HG03039 (cell line): ENCODE measurements at regions not wholly inside any gene's neighbourhood (a gene's known extent, or its start where the extent isn't known, plus 50 kb on each side); places are given as distances from the start of the nearest gene placed in this dataset.
"Not testable (repeated sequence)": the region's sequence is repeated elsewhere in the genome, so short reads cannot be mapped to it uniquely, and the experiment has no call there.

ENCODE experiments used
- ATAC-seq: cut with Tn5 transposase; IDR thresholded peaks from one replicate; pipeline ENCODE4 v1.9.1; 2021; ENCODE audit warnings: mild to moderate bottlenecking, moderate library complexity; ENCODE audit not compliant: unreplicated experiment

DNA sequence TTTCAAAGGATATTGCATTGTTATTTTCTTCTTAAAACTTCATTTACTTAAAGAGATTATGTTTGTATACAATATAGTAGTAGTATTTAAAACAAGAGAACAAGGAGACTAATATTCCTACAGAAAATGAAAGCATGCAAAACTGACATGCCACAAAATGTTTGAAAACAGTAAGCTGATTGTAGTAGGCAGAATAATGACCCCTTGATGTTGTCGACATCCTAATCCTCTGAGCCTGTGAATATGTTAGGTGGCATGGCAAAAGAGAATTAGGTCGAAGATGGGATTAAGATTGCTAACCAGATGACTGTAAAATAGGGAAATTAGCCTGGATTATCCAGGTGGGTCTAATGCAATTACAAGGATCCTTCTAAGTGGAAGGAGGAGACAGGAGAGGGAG is 522.2 kb upstream of the NR3C2 start:
- ATAC-seq = no peak

DNA sequence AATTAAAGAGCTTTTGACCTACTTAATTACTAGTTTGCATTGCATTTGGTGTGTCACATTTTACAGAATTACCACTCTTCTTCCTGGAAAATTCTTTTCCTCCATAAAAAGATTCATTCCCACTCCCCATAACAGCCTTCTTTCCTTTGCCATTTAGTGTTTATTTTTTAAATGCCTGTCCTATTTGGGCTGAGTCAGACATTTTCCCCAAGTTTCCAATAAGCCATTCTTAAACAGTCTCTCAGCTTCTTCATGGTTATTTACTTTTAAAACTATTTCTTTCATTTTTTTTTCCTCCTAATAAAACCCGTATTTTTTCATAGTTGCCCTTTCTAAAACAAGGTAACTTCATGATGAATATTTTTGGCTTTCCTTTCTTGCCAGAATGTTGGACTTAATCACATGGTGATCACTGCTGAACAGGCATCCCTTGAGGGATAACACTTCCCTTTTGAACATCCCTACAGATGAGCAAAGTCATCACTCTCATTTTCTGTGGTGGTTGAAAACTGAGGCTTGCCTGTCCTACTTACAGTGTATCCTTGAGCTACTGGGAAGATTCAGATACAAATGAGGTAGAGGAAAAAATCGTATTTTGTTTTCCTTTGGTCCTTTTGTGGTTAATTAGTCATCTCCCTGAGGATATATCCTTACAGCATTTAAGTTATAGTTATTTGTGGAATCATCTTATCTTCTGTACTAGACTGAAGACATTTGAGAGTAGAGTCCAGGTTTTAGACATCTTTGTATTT is 520.5 kb upstream of the NR3C2 start:
- ATAC-seq = no peak

DNA sequence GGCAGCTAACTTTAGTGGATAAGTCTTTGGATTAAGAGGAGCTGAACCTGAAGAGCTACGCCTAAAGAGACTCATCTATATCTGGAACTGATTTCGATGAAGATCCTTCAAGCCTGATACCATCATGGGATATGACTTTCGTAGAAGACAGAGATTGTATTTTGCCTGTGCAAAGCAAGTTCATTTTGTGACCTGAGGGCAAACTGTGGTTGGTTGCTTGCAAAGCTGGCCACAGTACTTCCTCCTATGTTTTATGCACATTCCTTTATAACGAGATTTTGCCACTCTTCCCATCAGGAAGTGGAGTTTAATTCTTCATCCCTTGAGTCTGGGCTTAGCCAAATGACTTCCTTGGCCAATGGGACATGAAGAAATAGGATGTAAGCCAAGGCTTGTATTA is 519.3 kb upstream of the NR3C2 start:
- ATAC-seq = no peak

DNA sequence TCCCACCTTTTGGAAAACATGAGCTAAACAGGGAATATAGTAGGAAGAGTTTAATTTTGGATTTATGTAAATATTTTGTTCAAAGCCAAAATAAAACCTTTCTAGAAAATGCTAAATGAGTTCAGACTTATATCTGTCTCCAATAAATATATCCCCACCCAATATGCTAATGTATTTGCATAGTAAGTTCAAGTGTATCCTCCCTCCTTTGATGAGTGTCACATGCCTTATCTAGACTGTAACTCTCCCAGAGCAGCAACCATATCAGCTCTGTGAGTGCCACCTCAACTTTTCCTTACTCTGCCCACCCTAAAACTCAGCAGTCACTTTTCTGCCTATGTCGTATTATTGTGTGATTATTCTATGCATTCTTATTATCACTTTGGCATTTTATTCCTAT is 516.1 kb upstream of the NR3C2 start:
- ATAC-seq = no peak

DNA sequence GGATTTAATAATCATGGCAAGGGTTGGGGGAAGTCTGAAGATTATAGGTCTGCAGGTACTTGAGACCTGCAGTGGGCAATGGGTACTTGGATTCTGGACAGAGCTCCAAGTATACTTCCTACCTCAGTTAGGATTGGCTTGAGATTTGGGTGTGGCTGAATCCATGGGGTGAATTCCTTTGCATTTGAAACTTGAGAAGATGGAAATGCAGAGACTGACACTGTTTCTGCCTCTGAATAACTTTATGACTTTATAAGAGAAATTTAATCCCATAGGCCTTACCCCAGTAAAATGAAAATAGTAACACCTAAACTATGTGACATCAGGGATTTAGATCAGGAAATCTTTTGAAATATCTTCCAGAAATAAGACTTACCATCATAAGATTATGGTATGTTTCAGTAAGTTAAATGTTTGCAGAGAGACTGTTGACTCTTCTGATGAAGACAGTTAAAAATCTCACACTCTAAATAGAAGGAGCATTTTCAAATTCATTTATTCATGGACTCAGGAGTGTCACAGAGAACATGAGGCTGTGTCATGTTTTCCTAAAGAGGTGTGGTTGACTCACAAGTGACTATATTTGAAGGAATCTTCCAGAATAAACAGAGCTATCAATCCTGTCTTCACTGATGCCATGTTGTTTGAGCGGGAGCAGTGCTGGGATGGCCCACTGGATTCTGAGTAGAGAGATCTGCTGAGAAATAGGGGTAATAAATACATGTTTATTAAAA is 513.5 kb upstream of the NR3C2 start:
- ATAC-seq = no peak

DNA sequence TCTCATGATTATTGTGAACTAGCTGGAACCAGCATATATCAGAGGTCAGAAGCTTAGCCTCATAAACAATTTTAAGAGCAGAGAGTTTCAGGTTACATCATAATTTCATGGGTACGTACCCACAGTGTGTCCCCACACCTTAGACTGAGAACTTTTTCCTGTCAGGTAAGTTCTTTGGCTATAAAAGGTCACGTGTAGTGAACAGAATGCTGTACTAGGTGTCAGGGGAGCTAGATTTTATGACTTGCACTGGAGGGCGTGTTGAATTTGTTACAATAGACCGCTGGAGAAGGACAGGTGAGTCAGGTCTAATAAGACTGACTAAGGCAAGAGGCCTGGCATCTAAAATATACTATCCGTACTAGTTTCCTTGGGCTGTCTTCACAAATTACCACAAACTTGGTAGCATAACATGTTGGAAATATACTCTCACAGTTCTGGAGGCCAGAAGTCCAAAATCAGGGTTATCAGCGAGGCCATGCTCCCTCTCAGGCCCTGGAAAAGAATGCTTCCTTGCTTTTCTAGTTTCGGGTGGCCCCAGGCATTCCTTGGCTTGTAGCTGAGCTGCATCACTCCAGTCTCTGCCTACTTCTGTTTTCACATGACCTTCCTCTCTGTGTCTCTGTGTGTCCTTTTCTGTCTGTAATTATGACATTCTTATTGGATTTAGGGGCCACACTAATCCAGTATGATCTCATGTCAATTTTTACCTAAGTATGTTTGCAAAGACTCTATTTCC is 512.0 kb upstream of the NR3C2 start:
- ATAC-seq = no peak

DNA sequence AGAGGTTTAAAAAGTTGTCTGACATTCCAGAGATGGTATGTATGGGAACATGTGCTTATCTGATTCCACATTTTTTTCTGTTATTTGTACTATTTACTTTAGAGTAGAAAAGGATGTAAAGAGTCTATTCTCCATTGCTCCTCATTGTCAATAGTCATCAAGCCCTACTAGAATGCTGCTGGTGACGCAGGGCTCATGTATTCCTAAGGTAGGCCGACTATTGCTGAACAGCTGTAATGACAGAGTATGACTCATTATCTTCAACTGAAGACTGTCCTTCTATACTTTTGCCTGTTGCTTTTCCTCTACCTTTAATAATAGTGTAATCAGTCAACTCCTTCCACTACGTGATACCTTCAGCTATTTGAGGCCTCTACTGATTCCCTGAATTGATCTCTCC is 509.1 kb upstream of the NR3C2 start:
- no peak for ATAC-seq

DNA sequence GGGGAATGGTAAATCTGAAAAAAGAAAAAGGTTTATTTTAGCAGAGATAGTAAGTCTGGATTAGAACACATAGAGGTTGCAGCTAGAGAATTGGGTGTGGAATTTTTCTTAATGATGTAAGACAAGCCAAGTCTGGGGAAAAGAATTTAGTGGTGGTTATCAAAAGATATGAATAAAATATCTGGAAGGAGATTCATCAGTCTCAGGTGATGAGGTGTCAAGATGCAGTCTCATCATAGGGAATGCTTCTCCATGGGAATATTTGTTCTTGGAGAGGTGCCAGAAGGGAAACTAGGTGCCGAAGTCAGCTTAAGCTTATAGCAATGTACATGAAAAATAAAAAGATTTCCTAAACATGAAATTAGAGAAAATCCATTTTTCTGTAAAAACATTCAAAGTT is 504.1 kb upstream of the NR3C2 start:
- no peak for ATAC-seq

DNA sequence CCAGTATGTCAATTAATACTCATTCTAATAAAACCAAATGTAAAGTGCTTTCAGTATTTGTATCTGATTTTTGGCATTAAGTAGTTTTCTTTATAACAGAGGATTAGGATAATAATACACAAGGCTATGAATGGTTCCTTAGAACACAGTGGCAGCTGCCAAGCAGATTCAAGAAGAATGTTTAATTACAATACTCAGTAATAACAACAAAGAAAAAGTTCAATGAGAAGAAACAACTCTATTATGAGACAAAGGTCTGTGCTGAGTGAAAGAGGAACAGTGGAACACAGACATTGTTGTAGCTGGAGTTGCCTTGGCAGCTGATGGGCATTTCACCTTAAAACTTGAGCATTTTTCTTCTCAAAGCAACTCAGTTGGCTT is 502.6 kb upstream of the NR3C2 start:
- ATAC-seq = no peak

DNA sequence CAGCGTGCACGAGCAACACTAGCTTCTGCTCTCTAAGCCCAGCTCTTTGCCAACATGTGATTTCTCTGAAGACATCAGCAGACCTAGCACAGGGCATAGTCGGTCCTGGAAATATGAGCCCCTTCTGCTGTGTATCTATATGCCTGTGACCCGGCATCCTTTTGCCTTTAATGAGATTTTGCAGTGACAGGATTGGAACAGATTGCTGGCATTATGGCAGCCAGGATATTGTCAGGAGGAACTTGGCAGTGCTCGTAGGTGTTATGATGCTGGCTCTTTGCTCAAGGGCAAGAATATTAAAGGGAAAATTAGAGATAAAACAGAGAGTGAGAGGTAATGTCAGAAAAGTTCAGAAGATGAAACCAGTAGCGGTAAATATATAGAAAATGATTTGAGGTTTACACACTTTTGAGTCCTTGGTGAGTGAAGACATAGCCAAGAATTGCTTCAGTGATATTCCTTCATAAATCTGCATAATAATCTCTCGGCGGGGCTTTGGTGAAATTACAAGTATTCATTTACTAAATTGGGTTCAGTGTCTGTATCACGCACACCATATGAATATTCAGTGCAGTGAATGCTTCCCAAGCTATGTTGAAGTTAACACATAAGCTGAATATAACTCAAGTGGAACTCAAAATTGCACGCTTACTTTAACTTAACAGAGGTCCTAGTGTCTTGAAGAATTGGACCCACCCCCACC is 502.1 kb upstream of the NR3C2 start:
- no peak for ATAC-seq

DNA sequence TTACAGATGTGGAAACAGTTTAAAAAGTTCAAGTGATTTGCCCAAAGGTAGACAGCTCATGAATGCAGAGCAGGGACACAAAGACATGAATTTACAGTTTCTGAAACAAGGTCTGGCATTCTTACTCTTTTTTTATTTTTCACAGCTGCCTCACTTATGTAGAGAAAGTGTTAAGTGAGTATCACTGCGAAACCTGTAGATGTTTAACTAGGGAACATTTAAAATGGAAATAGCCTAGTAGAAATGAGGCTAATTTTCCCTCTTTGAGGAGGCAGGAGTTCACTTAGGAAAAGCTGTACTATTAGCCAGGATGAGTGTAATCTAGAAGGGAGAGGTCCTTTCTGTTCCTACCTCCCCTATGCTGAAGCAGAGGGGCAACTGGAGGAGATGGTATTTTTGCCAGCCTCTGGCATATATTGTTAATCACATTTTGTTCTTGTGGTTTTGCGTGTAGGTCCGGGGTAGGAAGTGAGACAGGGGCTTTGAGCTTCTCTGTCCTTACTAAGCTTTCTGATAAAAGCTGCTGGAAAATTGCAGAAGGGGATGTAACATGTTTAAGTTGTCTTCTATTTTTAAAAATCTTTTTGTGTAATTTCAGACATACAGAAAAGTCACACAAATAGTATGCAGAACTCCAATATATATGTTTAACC is 492.8 kb upstream of the NR3C2 start:
- no peak for ATAC-seq

DNA sequence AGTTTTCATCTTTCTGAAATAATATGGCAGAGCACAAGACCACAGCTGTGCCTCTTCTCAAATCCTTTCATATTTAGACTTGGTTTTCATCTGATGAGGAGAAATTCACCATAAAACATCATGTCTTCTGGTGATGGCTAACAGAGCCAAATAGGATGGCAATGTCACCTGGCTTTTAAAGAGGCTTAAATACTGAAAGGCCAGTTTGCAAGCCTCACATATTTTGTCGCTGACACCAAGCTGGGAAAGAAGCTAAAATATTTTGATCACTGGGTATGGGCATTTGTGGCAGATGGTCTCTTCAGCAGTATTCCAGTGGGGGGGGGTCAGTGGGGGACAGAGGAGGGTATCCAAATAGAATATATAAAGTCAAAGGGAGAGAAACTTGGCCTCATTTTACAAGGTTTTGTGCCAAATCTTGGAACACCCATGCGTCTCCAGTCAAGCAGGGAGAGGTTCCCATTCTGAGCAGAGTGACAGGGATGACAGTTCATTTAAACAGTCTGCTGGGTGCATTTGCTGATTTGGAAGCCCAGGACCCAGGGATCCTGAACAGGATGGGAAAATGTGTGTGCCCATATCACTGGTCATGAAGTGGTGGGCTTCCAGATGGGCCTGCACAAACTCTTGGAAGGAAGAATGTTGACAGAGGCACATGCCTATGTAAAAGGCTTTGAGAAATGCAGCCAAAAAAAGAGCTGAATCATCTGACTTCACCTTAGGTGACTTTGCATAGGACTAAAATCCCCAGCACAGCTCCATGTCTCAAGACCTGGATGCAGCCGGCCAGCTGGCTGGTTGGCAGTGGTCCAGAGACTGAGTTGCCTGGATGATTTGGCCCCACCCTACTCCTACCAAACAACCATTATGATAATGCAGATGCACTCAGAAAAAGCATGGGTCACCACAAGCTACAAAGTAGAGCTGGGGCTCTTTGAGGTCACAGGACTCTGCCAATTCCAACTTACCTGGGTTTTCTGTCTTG is 484.4 kb upstream of the NR3C2 start:
- ATAC-seq = no peak

DNA sequence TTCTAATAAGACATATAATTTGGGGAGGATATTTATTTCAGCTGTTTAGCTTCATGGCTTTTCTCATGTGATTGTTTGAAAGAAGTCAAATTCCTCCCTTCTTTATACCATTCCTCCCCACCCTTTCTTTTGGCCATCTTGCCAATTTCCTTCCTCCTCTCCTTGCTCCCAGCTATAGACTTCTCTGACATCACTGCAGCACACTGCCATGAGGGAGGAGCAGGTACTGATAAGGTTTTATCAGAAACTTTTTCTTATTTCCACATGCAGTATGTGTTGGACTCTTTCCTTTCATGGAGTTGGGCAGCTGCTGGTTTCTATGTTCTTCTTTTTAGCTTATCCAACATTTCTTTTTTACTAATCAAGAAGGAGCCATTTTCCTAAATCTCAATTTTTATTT is 481.7 kb upstream of the NR3C2 start:
- ATAC-seq = no peak

DNA sequence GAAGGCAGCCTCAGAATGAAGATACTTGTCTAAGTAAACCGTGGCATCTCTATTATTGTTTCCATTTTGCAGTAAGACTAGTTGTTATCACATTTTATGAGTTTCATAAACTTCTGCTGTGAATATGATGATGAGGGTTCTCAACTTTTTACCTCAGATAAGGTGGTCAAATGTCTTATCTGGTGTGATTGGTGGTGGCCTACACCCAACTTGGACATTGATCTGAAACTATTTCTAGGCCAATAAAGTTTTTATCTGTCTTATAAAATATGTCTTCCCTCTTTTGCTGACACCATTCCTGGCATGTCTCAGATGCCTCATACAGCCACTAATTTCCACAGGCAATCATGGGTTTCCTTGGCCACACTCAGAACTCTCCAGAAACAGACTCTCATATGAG is 480.3 kb upstream of the NR3C2 start:
- ATAC-seq = no peak

DNA sequence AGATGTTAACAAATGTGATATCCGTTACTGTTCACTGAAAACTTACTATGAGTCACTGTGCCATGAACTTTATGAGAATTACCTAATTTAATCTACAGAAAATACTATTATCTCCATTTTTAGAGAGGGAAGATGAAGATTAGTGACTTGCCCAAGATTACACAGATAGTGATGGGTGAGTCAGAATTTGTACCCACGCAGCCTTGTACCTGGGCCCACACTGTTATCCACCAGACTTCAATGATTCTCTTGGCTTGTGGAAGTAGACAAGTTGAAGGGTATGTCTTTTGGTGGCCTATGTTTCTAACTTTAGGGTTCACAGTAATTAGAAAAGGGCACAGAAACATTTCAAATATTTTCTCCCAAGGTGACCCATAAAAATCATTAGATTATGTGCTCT is 472.5 kb upstream of the NR3C2 start:
- ATAC-seq = no peak

DNA sequence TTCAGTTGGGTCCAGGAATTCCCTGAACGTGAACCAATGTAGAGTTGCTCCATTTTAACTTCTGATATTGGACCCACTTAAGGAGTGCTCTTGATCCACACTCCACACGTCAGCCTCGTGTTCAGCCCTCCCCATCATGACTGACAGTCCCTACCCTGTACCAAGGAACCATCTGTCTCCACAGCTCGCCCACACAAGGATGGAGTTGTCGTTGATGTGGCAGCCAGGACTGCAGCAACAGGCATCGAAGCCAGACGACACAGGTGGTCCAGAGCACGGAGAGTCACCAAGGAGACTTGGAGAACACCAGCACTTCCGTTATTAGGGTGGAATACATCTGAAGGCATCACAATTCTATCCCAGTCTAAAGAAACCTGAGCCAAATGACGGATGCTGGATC is 472.1 kb upstream of the NR3C2 start:
- no peak for ATAC-seq

DNA sequence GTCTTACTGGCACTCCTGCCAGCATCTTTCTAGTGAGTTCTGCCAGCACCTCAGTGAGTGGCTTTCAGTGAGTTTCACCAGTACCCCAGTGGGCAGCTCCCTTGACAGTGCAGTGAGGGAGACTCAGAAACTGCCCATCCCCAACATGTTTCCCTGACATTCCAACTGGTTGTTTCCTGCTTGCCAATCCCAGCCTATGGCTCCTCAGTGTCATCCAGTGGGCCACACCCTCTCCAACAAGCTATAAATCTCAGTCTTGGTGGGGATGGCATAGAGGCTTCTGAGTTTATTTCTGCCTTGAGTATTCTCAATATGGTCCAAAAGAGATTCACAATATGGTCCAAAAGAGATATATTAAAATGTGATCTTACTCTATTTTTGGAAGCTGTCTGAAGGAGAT is 461.2 kb upstream of the NR3C2 start:
- ATAC-seq = no peak

DNA sequence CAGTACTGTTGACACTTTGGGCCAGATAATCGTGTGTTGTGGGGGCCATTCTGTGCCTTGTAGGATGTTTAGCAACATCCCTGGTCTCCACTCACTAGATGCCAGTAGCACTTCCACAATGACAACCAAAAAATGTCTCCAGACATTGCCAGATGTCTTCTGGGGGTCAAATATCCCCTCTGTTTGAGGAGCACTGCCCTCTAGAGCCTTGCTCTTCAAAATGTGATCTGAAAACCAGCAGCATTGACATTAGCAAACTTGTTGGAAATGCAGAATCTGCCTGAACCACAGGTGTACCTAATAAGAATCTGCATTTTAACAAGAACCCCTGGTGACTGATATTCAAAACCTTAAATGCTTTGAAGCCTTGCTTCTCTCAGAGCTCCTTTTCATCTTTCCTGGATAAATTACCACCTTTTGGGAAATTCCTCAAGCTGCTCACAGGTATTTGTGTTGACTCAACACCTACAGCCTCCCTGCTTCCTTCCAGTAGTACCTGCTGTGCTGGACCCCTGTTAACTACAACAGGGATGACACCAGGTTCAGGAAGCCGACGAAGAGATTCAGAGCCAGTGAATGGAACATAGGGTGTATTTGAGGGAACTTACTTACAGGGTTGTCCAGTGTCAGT is 459.0 kb upstream of the NR3C2 start:
- no peak for ATAC-seq

DNA sequence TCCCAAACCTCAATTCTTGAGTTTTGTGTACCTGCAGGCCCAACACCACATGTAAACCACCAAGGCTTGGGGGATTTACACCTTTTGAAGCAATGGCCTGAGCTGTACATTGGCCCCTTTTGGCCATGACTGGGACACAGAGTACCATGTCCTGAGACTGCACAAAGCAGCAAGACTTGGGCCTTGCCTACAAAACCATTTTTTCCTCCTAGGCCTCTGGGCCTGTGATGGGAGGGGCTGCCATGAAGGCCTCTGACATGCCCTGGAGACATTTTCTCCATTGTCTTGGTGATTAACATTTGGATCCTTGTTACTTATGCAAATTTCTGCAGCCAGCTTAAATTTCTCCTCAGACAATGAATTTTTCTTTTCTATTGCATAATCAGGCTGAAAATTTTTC is 455.9 kb upstream of the NR3C2 start:
- ATAC-seq = not testable (repeated sequence)
